ENCODE measurements at regions not wholly inside any gene's neighbourhood (a gene's known extent, or its start where the extent isn't known, plus 50 kb on each side); places are given as distances from the start of the nearest gene placed in this dataset.
"Not testable (repeated sequence)": the region's sequence is repeated elsewhere in the genome, so short reads cannot be mapped to it uniquely, and the experiment has no call there.

DNA sequence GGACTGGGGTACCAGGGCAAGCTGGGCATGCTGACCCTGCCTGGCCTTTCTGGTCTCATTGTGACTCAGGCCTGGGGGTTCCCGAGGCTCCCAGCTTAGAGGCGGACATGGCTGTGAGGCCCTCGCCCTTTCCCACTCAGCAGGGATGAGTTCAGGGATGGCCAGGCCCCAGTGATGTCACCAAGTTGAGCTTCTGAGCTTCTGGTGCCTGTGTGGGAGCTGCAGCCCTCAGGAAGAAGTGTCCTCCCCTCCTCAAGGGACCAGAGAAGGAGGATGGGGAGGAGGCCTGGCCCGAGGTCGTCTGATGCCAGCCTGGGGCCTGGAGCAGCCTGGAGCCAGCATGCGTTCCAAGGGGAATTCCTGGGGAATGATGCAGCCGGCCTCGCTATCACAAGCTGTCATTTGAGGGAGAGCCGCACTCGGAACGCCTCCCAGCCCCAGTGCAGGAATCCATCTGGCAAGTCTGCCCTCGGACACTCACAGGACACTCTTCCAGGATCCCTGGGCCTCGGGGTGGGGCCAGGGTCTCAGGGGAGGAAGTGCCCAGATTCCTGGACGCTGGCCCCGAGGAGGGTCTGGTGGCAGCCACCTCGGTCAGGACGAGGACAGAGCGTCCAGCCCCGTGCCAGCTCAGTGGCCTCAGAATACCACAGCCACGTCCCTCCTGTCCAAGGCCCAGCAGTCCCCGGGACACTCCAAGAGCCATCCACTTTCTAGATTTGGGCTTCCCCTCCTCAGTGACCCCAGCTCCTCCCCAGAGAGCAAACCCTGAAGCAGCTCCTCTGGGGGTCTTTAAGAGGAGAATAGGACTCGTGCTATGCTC is 61.2 kb upstream of the GPC1 start:
- H3K36me3 Mint-ChIP-seq: no peaks in the 10 kb centered on the region
- H3K4me3 Mint-ChIP-seq: no peak overlapping the region
- H3K9me3 Mint-ChIP-seq: no peaks in the 10 kb centered on the region
- no peaks in the 10 kb centered on the region for H3K4me1 Mint-ChIP-seq
- no peak overlapping the region for H3K27ac Mint-ChIP-seq
- H3K27me3 Mint-ChIP-seq: peaks cover 8% of the 10 kb centered on the region

- Mint-ChIP-seq H3K27me3 (peaks cover 8% of the 10 kb centered on the region), H3K36me3 (no peaks in the 10 kb centered on the region), H3K9me3 (no peaks in the 10 kb centered on the region), H3K4me1 (no peaks in the 10 kb centered on the region), H3K27ac (no peak overlapping the region), H3K4me3 (no peak overlapping the region)
Observed at GRCh38 chr2:240375024-240375645, 60.3 kb upstream of the GPC1 start.

- no peaks in the 10 kb centered on the region for H3K36me3 Mint-ChIP-seq
Observed at GRCh38 chr2:240376739-240377138, 58.7 kb upstream of the GPC1 start.

DNA sequence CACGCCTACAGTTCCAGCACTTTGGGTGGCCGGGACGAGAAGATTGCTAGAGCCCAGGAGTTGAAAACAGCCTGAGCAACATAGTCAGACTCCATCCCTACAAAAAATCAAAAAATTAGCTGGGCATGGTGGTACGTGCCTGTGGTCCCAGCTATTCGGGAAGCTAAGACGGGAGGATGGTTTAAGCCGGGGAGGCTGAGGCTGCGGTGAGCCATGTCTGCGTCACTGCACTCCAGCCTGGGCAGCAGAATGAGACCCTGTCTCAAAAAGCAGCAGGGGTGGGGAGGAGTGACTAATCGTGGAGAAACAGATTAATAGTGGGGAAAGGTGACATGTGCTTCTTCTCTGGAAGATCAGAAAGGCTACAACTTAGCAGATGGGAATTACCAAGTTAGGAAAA is 58.1 kb upstream of the GPC1 start:
- H3K27ac Mint-ChIP-seq: no peak overlapping the region

More at GRCh38 chr2:240376739-240377138, 58.7 kb upstream of the GPC1 start:
- no peak overlapping the region for H3K27ac Mint-ChIP-seq
- H3K4me1 Mint-ChIP-seq: no peaks in the 10 kb centered on the region
- peaks cover 0 to 2% (median 0%) of the 10 kb centered on the region in 3 donors for H3K9me3 Mint-ChIP-seq
- H3K27me3 Mint-ChIP-seq: peaks cover 6% of the 10 kb centered on the region
- no peak overlapping the region for H3K4me3 Mint-ChIP-seq

GRCh38 chr2:240379089-240379636 is 56.3 kb upstream of the GPC1 start:
- no peaks in the 10 kb centered on the region for H3K36me3 Mint-ChIP-seq
- H3K4me3 Mint-ChIP-seq: no peak overlapping the region
- H3K9me3 Mint-ChIP-seq: peaks cover 0 to 2% (median 0%) of the 10 kb centered on the region in 3 donors
- no peak overlapping the region for H3K27ac Mint-ChIP-seq
- H3K4me1 Mint-ChIP-seq: no peaks in the 10 kb centered on the region
- peaks cover 8% of the 10 kb centered on the region for H3K27me3 Mint-ChIP-seq

More for the DNA sequence above, 58.1 kb upstream of the GPC1 start:
- no peaks in the 10 kb centered on the region for H3K36me3 Mint-ChIP-seq
- peaks cover 6% of the 10 kb centered on the region for H3K27me3 Mint-ChIP-seq
- peaks cover 0 to 2% (median 0%) of the 10 kb centered on the region in 3 donors for H3K9me3 Mint-ChIP-seq
- no peak overlapping the region for H3K4me3 Mint-ChIP-seq
- no peaks in the 10 kb centered on the region for H3K4me1 Mint-ChIP-seq

- Mint-ChIP-seq H3K4me1 (no peaks in the 10 kb centered on the region), H3K27ac (no peak overlapping the region), H3K27me3 (peaks cover 1% of the 10 kb centered on the region), H3K9me3 (peaks cover 0 to 2% (median 0%) of the 10 kb centered on the region in 3 donors), H3K36me3 (no peaks in the 10 kb centered on the region), H3K4me3 (no peak overlapping the region)
Observed at GRCh38 chr2:240383099-240383758, 52.2 kb upstream of the GPC1 start.

GRCh38 chr2:240383871-240384700 is 51.4 kb upstream of the GPC1 start:
- Mint-ChIP-seq H3K4me3 (no peak overlapping the region), H3K27ac (no peak overlapping the region), H3K27me3 (peaks cover 1% of the 10 kb centered on the region), H3K9me3 (peaks cover 0 to 2% (median 0%) of the 10 kb centered on the region in 3 donors), H3K4me1 (no peaks in the 10 kb centered on the region), H3K36me3 (no peaks in the 10 kb centered on the region)

GRCh38 chr2:240384711-240385450 is 50.6 kb upstream of the GPC1 start:
- Mint-ChIP-seq H3K9me3 (peaks cover 0 to 2% (median 0%) of the 10 kb centered on the region in 3 donors), H3K27me3 (peaks cover 1% of the 10 kb centered on the region), H3K36me3 (no peaks in the 10 kb centered on the region), H3K4me1 (no peaks in the 10 kb centered on the region), H3K4me3 (no peak overlapping the region), H3K27ac (no peak overlapping the region)

- H3K27me3 Mint-ChIP-seq, H3K4me1 Mint-ChIP-seq, H3K27ac Mint-ChIP-seq, H3K4me3 Mint-ChIP-seq, H3K9me3 Mint-ChIP-seq, H3K36me3 Mint-ChIP-seq: not testable (repeated sequence)
Observed at GRCh38 chr2:240385451-240386161, 49.9 kb upstream of the GPC1 start.
